ENCODE measurements at regions not wholly inside any gene's neighbourhood (a gene's known extent, or its start where the extent isn't known, plus 50 kb on each side); places are given as distances from the start of the nearest gene placed in this dataset.
"Not testable (repeated sequence)": the region's sequence is repeated elsewhere in the genome, so short reads cannot be mapped to it uniquely, and the experiment has no call there.

DNA sequence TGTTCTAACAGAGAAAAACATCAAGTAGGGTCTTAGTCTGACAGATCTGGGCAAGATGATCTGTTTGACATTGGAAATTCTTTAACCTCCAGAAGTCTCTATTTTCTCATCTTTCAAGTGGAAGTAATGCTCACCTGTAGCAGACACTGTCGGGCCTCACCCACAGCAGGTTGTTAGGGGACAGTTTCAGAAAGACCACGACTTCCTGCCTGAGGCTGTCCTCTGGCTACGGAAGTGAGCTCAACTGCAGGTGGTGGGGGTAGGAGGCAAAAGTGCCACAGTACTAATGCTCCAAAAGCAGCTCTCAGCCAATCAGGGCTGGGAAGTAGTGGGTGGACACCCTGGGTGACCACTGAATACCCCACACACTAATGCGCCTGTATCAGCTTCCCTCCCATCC lies 111.4 kb upstream of the TOPAZ1 start:
- no peak for DNase-seq (ENCODE audit: low read depth)

DNA sequence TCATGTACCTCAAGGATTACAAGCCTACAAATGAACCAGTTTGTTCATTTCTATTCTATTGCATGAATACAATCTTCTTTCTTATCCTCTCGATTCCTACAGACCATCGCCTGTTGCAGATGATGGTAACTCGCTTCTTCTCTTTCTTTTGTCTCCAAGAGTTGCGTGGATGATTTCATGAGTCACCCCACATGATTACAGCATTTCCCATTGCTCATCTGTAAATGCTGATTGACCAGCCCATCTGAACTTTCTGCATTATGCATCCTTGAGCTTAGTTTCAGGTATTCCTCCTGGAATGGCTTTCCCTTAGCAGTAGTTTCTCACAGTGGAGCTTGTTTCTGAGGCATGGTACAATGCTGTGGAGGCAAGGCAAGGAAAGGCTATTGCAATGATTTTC lies 109.6 kb upstream of the TOPAZ1 start:
- DNase-seq (ENCODE audit: low read depth): peak; percentile 7

DNA sequence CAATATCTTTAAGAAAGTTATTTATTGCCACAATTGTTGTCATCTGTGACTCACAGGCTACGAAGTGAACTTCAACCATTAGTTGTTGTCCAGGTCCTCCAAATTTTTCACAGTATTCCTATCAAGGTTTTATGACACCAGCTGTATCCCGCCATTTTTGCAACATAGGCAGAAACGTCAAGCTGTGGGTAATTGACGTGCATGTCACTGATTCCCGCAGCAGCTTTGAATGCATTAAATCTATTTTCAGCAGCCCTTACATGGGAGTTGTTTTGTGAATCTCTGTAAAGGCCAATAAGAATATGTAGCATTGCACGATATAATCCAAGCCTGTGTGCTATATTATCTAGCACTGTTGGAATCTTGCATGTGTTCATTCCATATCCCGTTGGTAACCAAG lies 109.1 kb upstream of the TOPAZ1 start:
- DNase-seq (ENCODE audit: low read depth): no peak

DNA sequence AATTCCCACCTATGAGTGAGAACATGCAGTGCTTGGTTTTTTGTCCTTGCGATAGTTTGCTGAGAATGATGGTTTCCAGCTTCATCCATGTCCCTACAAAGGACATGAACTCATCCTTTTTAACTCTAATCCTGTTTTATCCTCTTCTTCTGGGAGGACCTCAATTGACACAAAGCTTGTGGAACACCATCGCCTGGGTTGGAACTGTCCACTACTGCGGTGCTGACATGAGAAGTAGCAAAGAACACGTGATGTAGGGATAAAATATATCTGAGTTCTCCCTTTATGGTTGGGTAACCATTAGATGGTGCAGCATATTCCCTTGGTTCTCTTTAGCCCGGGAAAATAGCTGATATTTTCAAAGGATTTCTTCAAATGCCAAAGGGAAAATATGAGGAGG lies 105.3 kb upstream of the TOPAZ1 start:
- DNase-seq (ENCODE audit: low read depth): no peak

DNA sequence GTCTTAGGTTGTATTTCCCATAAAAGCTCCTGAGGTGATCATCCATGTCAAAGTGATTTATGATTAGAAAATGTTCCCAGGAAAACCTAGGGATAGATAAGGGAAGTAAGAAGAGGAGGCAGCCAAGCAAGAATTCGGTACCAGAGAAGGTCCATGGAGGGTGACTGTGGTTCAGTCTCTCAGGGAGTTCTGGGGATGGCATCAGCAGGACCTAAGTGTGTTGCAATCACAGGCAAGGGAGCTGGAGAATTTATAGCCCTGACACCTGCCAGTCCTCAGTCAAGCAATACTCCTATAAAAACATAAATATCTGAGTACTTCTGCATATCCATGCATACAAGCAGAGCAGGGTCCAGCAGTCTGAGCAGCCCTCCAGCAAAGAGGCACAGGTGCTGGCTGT lies 95.6 kb upstream of the TOPAZ1 start:
- DNase-seq (ENCODE audit: low read depth): no peak

DNA sequence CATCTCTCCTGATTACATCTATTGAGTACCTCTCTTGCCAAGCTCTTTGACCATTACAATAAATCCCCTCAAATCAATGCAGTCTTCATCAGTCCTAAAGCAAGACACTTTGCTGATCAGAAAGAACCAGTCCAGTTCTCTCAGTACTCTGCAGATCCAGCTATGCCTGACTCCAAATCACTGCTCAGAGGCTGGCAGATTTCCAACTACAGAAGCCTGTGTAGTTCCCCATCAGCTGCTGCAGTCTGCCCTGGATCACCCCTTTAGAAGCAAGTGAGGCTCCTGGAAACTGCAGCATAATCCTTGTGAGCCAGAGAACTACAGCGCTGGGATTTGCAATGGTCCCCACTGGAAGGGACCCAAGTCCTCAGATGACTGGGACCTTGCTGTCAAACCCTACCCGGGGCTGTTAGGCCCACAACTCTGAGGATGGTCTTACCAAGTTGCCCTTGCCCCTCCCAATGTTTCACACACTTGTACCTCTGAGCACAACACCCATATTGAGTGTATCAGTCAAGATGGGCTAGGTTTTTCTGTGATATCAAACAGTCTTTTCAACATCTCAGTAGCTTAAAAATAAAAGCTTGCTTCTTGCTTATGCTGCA lies 81.9 kb upstream of the TOPAZ1 start:
- DNase-seq (ENCODE audit: low read depth): no peak

DNA sequence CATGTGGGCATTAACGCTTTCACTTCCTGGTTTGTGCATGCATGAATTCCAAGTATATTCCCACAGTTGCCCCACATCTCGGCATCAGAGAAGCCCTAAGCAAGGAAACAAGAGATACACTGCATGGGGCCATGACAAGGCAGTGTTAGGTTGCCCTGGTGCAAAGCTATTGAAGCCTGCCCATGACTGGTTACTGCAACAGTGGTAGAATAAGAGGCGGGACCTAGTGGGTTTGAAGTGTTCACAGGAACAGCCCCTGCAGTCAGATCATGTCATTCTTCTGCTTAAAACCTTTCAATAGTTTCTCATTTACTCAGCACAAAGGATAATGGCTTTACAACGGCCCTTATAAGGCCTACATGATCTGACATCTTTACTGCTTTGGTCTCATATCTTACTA lies 80.9 kb upstream of the TOPAZ1 start:
- DNase-seq (ENCODE audit: low read depth): no peak

DNA sequence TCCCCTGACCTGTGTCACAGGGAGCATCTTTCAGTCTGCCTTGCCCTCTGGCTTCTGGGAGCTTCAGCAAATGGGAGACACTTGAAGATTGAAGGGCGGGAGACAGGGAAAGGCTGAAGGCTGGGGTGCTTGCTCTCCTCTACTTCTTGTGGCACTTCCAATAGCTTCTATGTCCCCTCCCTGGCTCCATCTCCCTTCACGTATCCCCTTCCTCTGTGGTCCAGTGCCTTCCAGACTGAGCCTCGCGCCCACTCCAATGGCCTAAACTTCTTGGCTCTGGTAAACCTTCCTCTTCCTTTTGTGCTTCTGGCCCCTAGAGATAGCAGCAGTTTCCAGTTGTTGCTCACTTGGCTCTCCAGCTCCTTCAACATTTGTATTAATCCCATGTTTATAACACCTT lies 69.8 kb upstream of the TOPAZ1 start:
- no peak for DNase-seq (ENCODE audit: low read depth)

DNA sequence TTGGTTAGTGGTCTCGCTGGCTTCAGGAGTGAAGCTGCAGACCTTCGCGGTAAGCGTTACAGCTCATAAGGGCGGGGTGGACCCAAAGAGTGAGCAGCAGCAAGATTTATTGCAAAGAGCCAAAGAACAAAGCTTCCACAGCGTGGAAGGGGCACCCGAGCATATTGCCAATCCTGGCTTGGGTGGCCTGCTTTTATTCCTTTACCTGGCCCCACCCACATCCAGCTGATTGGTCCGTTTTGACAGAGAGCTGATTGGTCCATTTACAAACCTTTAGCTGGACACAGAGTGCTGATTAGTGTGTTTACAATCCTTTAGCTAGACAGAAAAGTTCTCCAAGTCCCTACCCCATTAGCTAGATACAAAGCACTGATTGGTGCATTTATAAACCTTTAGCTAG lies 69.0 kb upstream of the TOPAZ1 start:
- not testable (repeated sequence) for DNase-seq (ENCODE audit: low read depth)

DNA sequence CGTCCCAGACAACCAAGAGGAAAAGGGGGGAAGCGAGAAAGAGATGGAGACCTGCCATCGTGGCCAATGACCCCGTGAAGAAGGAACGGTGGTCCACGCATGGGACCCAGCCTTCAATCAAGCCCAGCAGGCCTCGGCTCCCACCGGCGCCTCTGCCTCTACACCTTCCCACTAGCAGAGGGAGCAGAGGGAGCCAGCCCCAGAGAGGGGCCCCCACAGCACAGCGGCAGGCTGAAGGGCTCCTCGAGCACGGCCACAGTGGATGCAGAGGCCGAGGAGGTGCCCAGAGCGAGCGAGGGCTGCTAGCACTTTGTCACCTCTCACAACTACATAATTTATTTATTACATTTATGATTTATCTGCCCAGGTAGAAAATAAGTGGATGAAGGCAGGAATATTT lies 68.4 kb upstream of the TOPAZ1 start:
- DNase-seq (ENCODE audit: low read depth): no peak

DNA sequence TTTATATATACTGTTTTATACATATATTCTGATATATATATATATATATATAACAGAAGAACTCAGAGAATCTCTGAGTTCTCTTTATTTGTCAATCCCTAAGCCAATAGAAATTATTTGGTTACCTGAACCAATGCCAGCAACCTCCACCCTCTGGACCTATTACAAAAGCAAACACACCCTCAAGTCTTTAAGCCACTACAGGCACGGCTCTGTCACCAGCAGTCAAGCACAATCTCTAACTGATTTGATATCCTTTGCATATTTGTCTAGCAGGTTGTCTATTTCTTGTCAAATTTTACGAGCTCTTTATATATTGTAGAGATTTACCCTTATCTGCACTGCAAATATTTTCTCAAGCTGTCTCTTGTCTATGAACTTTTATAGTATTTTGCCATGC lies 66.6 kb upstream of the TOPAZ1 start:
- DNase-seq (ENCODE audit: low read depth): no peak

DNA sequence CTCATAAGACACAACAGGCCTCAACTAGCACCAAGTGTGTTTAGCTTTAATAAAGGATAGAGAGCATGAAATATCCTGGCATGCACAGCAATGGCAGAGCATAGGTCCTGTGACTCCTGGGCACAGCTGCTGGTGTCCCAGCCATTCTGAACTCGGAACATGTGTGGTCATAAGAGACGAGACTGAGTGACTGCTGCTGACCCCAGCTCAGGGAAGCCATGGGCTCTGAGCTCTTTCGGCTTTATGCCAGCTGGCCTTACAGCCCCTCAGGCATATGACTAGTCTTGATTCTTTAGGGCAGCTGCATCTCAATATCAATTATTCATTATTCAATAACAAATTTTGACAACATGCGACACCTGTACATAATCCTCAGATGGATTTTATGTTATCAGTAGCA lies 62.4 kb upstream of the TOPAZ1 start:
- no peak for DNase-seq (ENCODE audit: low read depth)

DNA sequence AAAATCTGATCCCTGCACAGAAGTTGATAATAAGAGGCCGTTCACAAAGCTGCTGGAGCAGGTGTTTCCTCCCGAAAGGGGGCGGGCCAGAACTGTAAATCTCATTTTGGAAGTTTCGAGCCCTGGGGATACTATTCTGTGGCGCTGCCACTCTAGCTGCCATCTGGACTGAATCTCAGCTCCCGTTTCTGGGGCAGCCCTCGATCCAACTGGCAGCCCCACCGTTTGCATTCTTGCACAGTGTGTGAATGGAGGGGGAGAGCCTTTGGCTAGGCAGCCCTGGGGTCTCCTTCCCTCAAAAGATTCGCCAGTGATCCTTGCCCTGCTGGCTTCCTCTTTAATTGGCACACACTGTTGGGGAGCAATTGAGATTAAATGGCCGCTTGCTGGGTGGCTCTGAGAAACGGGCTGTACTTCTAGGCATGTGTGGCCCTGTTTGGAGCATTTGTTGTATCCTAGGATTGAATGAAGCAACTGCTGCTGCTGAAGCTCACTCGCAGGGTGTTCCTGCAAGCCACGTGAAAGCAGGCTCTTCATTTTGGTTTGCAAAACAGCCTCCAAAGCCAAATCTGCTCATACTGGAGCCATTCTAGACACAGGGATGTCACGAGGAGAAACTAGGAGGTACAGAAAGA lies 57.2 kb upstream of the TOPAZ1 start:
- no peak for DNase-seq (ENCODE audit: low read depth)

DNA sequence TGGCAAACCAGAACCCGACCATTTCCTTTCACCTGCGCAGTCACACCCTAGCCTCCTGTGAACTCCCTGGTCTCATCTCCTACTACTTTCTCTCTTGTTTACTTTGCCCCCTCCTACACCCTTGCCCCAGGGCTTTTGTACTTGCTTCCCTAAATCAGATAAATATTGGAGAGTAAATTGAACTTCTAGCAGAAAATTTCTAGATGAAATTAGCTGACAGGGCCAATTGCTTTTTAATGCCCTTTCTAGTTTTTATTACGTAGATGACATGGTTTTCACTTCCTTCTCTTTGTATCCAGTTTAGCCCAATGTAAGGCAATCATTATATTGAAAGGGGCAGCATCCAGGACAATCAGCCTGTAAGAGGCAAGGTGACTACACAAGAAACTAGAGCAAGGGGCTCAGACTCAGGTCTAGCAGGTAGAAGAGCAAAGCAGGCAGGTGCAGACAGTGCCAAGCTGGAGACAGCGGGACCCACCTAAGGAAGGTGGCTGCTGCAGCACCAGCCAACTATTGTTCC lies 56.2 kb upstream of the TOPAZ1 start:
- DNase-seq (ENCODE audit: low read depth): no peak

DNA sequence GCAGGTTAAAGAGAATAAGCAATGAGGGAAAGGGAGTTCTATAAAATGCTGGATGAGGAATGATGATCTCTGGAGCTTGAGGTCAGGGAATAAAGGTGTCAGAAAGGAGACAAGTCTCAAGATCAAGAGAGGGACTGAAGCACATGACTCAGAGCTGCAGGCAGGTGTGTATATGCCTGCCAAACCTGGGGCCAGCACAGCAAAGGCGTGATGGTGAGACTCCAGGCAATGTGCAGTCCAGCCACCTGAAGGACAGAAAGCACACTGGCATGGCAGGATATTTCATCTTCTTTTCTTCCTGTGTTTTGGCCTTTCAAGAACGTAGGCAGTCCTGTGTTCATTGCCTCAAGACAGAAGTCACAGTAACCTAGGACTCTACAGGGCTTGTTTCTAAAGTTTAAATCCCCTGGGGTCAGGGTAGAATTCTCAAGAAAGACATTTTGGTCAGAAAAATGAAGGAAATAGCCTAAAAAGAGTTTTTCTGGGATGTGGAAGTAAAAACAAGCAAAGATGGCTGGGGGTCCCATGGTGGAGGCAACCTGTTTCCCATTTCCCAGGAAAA lies 55.5 kb upstream of the TOPAZ1 start:
- DNase-seq (ENCODE audit: low read depth): no peak

DNA sequence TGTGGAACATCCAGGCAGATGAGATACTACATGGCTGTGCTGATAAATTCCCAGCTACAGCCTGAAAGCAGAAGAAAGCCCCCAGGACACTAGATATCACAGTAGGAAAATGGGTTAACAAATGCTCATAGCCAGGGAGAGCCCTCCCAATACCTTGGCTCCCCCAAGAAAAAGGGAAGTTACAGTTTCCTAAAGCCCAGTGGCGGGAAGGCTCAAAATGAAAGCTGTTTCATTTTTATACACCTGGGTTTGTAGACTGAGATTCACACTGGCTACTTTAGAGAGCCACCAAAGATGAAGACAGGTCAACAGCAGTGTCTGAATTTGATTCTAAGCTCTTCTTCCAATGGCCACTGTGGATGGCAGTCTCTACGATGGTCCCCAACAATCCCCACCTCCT lies 55.0 kb upstream of the TOPAZ1 start:
- no peak for DNase-seq (ENCODE audit: low read depth)

All from M059J (cell line).